ENCODE measurements at regions not wholly inside any gene's neighbourhood (a gene's known extent, or its start where the extent isn't known, plus 50 kb on each side); places are given as distances from the start of the nearest gene placed in this dataset.
"Not testable (repeated sequence)": the region's sequence is repeated elsewhere in the genome, so short reads cannot be mapped to it uniquely, and the experiment has no call there.

DNA sequence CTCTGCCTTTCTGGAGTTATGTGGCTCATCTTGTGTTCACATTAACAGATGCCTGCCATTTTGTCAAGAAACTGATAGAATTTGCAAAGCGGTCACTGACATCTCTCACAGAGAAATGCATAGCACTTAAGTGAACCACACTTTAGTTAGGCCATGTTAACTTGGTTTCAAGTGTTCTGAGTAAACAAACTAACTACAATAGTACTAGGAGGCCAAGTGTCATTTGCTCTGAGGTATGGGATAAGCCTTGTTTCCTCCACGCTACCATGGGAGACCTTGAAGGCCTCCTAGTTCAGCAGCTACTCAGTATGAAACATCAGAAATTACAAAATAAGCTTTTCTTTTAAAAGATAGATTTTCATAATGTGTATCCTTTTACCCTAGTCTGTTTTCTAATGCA, 143.5 kb upstream of the MARCKS start:
- DNase-seq (ENCODE audit: low read depth), result no peak

DNA sequence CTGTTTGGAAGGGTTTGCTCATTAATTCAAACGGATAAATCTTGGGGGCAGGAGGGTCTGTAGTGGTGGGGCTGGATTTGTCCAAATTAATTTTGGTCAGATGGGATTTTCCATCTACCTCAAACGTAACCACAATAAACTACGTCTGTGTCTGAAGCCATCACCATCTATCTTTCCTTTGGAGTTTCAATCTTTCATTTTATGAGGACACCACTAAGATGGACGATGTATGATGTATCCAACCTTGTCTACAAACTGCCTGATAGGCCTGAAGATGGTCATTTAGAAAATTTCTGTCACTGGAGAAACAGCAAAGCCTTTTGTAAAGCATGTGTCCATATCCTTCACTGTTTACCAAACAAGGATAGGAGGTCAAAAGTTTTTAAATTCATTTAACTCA, 138.6 kb upstream of the MARCKS start:
- DNase-seq (ENCODE audit: low read depth), result no peak

DNA sequence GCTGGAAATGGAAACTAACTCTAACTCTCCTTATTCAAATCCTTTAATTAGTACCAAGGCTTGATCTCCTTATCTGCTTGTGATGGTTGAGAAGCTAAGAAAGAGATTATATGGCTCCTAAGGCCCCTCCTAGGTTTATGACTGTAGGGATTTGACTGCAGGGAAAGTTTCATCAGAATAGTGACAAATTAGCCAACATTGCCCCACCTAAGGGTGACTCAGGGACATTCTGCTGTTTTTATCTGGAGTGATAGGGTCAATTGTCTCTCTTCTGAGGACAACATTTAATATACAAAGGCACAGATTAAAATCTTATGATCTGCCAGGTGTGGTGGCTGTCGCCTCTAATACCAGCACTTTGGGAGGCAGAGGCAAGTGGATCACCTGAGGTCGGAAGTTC, 138.1 kb upstream of the MARCKS start:
- DNase-seq (ENCODE audit: low read depth), result no peak

DNA sequence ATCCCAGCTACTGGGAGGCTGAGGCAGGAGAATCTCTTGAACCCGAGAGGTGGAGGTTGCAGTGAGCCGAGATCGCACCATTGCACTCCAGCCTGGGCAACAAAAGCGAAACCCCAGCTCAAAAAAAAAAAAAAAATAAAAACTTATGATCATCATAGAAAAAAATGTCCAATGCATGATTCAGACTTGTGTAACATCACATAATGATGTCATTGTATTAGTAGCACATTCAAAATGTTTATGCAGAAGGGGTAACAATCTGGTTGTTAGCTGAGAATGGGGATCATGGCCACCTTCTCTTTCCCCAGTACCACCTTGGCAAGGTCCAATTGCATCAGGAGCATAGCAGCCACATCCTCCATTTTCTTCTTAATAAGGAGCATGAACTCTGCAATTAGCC, 137.6 kb upstream of the MARCKS start:
- DNase-seq (ENCODE audit: low read depth), result no peak

DNA sequence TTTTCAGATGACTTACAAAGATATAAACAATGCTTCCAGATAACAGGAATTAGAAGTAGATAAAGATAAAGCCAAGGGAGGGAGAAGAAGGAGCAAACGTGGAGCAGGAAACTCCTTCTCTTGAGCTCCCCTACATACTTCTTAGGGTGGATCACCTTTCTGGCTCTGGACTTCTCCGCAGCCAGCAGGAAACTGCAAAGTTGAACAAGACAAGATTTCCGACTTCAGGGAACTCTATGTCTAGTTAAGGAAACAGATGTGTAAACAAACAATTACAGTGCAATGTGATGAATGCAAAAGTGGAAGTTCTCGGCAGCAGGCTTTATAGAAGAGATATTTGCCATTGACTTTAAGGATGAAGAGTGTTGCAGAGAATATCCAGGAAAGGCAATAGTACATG, 134.0 kb upstream of the MARCKS start:
- DNase-seq (ENCODE audit: low read depth), result no peak

DNA sequence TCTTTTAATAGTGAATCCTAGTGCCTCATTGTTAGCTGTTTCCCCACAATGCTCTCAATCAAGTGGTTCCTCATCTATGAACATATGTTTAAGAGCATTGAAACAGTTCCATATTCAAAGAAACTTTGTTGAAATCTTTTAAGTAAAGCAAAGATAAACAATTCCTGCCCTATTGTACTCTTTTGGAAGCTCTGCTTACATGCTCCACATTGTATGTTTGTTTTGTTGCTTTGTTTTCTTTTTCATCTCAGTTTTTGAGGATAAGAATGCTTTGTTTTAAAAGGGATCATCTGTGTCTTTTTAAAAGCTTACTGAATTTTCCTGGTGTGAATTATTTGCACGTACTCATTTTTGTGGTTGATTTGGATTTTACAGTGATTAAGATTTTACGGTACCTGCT, 132.2 kb upstream of the MARCKS start:
- not testable (repeated sequence) for DNase-seq (ENCODE audit: low read depth)

DNA sequence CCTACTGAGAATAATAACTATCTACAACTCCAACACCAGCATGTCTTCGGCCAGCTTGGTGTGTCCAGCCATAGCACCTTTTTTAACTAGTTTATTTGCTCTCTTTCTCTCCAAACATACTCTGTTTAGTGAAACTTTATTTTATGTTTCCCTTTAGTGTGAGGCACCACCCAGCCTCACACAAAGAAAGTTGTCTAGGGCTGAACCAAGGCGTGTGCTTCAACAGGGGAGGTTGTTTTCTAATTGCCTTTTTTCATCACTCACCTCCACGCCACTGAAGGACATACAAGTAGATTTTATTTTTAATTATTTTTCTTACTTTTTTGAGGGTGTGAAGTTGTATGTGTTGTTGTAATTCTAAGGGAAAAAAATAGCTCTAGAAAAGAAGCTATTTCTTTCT, 125.6 kb upstream of the MARCKS start:
- no peak for DNase-seq (ENCODE audit: low read depth)

DNA sequence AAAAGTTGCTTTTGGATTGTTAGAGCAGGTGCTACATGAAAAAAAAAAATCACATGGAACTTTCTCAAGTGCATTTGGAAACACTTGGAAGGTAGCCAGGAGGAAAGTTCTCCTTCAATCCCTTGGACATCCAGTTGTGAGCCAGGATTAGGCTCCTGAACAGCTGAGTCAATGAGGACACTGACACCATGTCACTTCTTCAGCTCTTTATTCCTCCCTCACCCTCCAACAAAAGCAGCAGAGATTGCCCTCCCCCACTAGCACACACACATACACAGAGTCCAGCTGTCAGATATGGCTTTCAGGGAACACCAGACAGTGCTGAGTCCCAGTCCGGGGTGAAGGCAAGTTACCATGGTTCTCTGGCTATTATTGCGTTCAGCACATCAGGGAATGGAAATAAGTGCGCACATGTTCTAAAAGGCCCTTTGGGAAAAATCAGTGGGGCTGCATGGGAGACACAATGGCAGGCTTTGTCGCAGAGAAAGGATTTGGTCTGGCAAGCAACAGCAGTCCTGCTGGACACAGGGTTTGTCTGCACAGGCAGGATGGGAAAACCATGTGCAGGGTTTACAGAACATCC, 124.7 kb upstream of the MARCKS start:
- no peak for DNase-seq (ENCODE audit: low read depth)

DNA sequence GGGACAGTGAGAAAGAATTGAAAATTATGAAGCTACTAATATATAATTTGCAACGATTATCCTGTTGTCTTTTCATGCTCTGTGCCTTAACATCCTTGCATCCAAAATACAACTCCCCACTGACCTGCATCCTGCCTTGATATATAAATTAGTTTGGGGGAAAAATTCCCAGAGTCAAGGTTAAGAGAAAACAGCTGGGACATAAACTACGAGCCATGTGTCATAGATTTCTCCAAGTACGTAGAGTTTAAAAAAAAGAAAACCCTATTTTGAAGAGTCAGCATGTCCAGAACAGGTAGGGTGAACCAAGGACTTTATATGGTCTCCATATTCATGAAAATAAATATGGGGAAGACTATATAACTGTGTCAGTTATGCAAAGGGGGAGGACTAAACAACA, 123.8 kb upstream of the MARCKS start:
- DNase-seq (ENCODE audit: low read depth), result no peak

DNA sequence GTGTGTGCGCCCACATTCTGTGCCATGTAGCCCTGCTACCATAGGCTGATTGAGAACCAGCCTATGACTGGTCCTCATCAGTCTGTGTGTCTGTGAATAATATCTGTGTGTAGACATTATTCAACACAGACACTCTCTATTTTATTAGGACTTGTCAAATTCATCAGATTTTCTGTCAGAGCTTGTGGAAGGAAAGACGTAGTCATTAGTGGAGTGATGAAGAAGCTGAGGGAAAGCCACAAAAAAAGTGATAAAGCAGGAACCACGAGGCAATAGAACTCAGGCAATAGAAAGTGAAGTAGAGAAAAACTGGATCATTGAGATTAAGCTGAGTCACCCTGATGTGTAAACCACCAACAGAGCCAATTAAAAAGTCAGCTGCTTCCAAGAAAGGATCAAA, 122.2 kb upstream of the MARCKS start:
- DNase-seq (ENCODE audit: low read depth), result no peak

DNA sequence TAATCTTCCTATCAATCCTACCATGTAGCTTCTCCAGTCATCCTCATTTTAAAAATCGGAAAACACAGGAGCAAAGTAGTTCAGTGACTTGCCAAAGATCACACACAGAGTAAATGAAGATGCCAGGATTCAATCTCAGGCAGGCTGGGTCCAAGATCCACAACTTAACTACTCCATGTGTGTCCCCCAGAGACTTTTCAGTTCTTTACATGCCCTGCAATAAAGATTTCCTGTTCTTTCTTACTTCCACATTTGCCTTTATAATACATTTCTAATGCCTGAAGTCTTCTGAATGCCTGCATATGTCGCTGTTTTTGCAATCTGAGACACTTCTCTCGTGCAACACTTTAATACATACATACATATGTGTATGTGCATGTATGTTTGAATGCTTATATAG, 121.7 kb upstream of the MARCKS start:
- no peak for DNase-seq (ENCODE audit: low read depth)

DNA sequence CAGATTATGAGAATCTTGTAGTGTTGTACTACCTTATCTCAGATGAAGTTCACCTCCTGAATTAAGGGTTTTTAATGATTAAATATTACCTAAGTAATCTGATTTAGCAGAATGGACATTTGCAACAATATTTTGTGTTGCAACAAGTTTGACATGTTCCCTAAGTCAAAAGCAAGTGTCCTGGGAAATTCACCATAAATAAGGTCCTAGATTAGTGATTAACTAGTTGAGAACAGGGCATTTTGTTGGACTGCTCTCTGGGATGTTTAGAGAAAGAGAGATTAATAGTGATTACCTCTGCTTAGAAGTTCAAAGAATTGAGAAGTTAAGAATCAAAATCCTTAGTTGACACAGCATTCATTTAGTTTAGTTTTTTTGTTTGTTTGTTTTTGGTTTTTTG, 120.2 kb upstream of the MARCKS start:
- DNase-seq (ENCODE audit: low read depth), result no peak

DNA sequence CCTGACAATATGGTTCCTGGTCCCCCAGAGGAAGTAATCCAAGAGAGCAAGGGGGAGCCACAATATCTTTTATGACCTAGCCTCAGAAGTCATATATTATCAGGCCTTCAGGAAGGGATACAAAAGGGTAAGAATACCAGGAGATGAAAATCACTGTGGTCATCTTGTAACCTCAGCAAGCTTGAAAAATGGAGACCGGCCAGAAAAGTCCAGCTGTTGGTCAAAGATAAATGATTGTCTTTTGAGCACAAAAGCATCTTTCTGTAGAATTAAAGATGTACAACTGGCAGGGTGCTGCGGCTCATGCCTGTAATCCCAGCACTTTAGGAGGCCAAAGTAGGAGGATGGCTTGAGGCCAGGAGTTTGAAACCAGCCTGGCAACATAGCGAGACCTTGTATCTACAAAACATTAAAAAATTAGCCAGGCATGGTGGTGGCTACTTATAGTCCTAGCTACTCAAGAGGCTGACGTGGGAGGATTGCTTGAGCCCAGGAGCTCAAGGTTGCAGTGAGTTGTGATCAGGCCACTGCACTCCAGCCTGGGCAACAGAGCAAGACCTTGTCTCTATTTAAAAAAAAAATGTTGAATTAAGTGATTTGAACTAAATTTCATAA, 118.0 kb upstream of the MARCKS start:
- DNase-seq (ENCODE audit: low read depth), result no peak

DNA sequence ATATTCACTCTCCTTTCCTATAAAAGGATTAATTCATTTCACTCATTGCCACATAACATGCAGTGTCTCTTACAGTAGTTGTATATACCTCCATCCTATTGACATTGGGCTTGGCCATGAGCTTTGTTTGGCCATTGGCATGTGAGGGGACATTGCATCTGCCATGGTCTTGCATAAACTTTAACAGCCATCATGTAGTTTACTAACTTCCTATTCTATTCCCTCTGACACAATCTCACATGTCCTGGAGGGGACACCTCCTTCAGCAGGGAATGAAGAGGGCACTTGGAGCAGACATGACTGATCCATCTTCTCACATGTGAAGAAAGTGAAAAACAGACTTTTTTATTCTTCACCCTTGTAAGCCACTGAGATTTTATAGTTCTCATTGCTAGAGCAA, 115.5 kb upstream of the MARCKS start:
- no peak for DNase-seq (ENCODE audit: low read depth)

DNA sequence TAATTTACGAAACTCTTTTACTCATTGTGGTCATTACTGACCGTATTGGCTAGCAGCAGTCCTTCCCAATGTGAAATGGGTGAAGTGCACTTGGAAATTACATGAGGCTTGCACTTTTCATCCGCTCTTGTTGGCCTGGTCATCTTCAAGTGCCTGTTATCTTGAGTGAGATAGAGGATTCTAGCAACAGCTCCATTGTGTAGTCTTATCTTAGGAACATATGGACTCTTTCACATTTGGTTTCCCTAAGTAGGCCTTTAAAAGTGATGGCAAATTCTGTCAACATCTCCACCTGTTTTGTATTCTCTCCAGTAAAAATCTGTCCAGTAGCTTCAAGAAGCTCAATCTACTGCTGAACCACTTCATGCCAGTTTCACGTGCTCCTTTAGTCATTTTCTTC, 114.8 kb upstream of the MARCKS start:
- DNase-seq (ENCODE audit: low read depth), result no peak

DNA sequence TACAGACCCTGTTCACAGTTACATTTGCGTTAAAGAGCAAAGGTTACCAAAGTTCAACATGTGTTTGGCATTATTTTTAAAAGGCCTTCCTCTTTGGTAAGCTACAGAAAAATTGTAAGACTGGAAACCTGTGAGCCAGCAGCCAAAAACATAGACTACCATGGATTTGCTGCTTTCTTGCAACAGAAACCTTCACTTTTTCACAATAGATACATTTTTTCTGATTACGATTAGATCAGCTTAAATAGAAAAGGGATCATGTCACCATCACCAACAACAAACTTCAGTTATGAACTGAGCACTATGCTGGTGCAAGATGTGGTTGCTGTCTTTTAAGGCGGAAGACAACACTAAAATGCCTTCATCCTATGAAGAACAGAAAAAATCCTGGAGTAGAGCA, 112.3 kb upstream of the MARCKS start:
- no peak for DNase-seq (ENCODE audit: low read depth)

DNA sequence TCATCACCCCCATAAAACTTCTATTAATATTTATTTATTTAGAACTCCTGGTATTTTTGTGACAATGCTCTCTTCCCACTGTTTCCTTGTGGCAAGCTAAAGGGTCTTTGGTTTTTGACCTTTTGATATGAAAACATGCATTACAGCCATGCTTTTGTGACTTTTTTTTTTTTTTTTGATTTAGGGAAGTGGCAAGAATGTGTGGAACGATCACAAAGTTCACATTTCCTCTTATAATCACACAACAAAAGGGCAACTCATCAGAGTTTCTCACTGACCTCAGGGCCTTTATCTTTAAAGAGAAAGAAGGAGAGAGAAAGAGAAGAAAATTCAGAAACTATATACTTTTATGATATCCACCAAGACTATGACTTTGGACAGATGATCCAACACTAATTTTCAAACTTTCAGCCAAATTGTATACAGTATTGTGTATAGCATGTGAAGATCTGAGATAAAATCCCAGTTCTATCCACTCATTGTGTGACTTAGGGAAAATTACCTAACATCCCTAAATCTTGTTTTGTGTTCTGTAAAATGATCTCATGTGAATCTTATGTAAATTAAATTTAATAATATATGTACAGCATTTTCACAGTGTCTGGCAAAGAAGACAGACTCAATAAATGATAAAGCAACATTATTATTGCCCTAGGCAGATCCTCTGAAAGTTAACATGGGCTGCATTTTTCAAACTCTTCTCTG, 106.8 kb upstream of the MARCKS start:
- no peak for DNase-seq (ENCODE audit: low read depth)

DNA sequence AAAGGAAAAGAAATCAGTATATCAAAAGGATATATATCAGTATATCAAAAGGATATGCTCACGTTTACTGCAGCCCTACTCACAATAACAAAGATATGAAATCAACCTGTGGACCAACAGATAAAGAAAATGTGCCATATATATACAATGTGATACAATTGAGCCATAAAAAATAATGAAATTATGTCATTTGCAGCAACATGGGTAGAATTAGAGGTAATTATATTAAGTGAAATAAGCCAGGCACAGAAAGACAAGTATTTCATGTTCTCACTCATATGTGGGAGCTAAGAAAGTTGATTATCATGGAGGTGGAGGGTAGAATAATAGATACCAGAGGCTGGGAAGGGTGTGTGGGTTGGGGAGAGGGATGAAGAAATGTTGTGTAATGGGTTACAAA, 102.9 kb upstream of the MARCKS start:
- no peak for DNase-seq (ENCODE audit: low read depth)

DNA sequence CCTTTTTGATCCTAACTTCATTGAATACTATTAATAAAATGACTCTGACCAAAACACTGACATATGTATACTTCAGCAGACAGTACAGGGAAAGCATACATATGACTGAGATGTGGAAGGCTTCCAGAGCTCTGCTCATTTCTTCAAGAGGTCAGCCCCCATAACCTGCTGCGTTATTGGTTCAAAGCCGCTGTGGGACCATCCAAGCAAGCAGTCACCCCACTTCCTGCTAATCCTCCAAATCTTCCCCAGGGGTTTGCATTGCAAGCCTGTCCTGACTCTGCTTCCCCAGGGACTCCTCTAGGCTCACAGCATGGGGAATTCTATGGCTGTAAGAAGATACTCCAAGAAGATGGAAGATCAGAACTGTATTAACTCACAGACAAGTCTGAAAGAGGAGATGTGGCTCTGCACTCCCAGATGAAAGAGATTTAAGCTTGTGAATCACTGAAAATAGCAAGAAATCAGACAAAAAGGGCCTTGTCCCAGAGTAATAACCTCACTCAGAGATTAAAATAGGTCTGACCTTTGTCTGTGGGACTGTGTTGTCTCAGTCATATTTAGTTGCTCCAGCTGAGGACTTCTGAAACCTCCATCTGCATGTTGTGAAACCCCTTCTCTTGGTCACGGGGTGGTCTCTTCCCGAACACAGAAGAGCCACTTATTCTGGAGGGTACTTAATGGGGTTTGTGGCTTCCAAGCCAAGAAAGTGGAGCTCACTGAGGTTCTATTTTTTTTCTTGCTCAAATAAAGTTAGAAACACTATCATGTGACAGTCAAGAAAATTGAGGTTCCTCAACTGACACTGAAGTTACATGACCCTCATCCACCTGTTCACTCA, 101.5 kb upstream of the MARCKS start:
- DNase-seq (ENCODE audit: low read depth), result no peak

DNA sequence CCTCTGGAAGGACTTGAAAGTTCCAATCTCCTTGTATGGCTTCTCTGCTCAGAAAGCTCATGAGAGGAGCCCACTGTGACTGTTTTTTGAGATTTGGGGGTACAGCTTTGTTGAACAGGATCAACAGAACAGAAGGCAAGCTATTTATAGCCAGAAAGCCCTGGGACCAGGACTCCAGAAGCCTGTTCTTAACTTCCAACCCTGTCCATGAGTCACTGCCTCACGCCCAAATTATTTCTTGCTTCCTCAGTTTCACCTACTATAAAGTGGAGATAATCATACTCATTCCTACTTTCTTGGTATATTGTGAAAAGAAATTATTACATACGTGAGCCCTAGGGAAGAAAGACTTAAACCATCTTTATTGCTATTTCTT, 100.9 kb upstream of the MARCKS start:
- no peak for DNase-seq (ENCODE audit: low read depth)

DNA sequence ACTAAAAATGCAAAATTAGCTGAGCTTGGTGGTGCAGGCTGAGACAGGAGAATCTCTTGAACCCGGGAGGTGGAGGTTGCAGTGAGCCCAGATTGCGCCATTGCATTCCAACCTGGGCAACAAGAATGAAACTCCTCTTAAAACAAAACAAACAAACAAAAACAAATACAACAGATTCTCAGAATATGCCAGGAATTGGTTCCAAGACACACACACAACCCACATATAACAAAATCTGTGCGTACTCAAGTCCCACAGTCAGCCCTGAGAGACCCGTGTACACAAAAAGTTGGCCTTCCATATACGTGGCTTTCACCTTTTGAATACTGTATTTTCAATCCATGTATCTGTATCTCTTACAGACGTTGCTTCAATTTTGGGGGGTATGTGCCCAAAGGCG, 98.9 kb upstream of the MARCKS start:
- DNase-seq (ENCODE audit: low read depth), result no peak

DNA sequence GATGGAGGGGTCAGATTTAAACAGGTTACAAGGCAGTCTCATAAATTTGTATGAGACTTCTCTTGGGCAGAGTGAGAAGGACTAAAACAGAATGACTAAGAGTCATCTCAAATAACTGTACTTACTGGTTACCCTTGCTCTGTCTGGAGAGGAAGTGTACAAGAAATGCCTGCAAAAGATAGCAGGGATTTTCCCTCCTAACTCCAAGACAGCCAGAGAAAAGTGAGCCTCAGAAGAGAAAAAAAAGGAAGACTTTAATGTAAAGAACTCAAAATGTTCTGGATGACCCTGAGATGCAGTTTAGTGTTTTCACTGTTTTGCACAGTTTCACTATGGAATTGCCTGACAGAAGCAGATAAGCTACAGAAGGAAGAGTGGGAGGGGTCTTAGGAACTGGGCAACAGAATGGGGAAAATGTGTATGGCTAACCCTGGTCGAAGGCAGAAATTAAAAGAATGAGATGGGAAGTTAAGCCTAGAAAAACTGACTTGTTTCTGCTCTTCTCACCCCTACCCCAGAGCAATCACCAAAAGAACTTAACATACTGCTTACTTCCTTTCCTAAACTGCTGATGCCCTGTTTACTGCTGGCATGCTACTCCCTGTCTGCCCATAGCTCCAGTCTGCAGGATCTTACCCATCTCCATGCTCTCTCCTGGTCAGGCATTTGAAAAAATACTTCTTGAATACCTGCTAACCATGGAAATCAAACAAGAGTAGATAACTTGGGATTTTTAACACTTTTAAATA, 98.1 kb upstream of the MARCKS start:
- no peak for DNase-seq (ENCODE audit: low read depth)
